OCI-LY1 (cell line): ENCODE measurements at regions not wholly inside any gene's neighbourhood (a gene's known extent, or its start where the extent isn't known, plus 50 kb on each side); places are given as distances from the start of the nearest gene placed in this dataset.

Experiments
- H2AFZ ChIP-seq: fragments of 200-600 bp; sonication (generic), shearing (Covaris generic); 2 replicates; pipeline ENCODE4 v1.6.0; 2014; ENCODE audit warnings: antibody characterized with exemption, mild to moderate bottlenecking, low read length
- H3F3A ChIP-seq: fragments of 200-600 bp; sonication (generic), shearing (Covaris generic); 2 replicates; pipeline ENCODE4 v1.6.0; 2014; ENCODE audit warnings: mild to moderate bottlenecking, antibody characterized with exemption, low read length, moderate library complexity; ENCODE audit not compliant: insufficient read depth
- H3K27ac ChIP-seq: fragments of 200-600 bp; sonication (generic); 2 replicates; pipeline ENCODE4 v1.5.1; 2014; ENCODE audit warnings: low read length, mixed run types, mild to moderate bottlenecking, low read depth; ENCODE audit not compliant: poor library complexity, severe bottlenecking
- H3K27me3 ChIP-seq: fragments of 200-600 bp; sonication (generic); 2 replicates; pipeline ENCODE4 v1.6.0; 2014; ENCODE audit warnings: antibody characterized with exemption, mild to moderate bottlenecking, low read length, moderate library complexity; ENCODE audit not compliant: insufficient read depth
- H3K36me3 ChIP-seq: fragments of 200-600 bp; sonication (generic); 2 replicates; pipeline ENCODE4 v1.6.1; 2014; ENCODE audit warnings: mild to moderate bottlenecking, antibody characterized with exemption, low read length, moderate library complexity, mixed read lengths; ENCODE audit not compliant: insufficient read depth
- H3K4me1 ChIP-seq: fragments of 200-600 bp; sonication (generic); 2 replicates; pipeline ENCODE4 v1.5.1; 2014; ENCODE audit warnings: mild to moderate bottlenecking, low read length, moderate library complexity; ENCODE audit not compliant: insufficient read depth, severe bottlenecking
- H3K4me2 ChIP-seq: fragments of 200-600 bp; sonication (generic), shearing (Covaris generic); 2 replicates; pipeline ENCODE4 v1.6.1; 2014; ENCODE audit warnings: low read length
- H3K4me3 ChIP-seq: fragments of 200-600 bp; sonication (generic); 2 replicates; pipeline ENCODE4 v1.5.1; 2014; ENCODE audit warnings: low read length, low read depth, mild to moderate bottlenecking, mixed read lengths; ENCODE audit not compliant: poor library complexity, severe bottlenecking
- H3K79me2 ChIP-seq: fragments of 200-600 bp; shearing (Covaris generic); 2 replicates; pipeline ENCODE4 v1.6.1; 2016; ENCODE audit warnings: mixed run types, low read length, mixed read lengths; ENCODE audit not compliant: insufficient read depth
- H3K9ac ChIP-seq: fragments of 200-600 bp; sonication (generic), shearing (Covaris generic); 2 replicates; pipeline ENCODE4 v1.6.1; 2014; ENCODE audit warnings: mild to moderate bottlenecking, low read length, mixed read lengths
- H3K9me2 ChIP-seq: fragments of 200-600 bp; sonication (generic), shearing (Covaris generic); 2 replicates; pipeline ENCODE4 v1.6.1; 2014; ENCODE audit warnings: low read depth, mild to moderate bottlenecking, low read length, mixed read lengths
- H3K9me3 ChIP-seq: fragments of 200-600 bp; shearing (Covaris generic); 2 replicates; pipeline ENCODE4 v1.6.1; 2014; ENCODE audit warnings: low read length, mixed read lengths
- H4K20me1 ChIP-seq: fragments of 200-600 bp; sonication (generic), shearing (Covaris generic); 2 replicates; pipeline ENCODE4 v1.6.0; 2016; ENCODE audit warnings: mild to moderate bottlenecking, low read length; ENCODE audit not compliant: insufficient read depth
- EZH2 ChIP-seq: fragments of 200-600 bp; sonication (generic), shearing (Covaris generic); IDR thresholded peaks from 2 replicates; pipeline ENCODE4 v1.8.0; 2017; ENCODE audit warnings: borderline replicate concordance, mixed run types, mild to moderate bottlenecking, antibody characterized with exemption, low read length, moderate library complexity, mixed read lengths
- TF ChIP-seq, protein P1 (sequence below): fragments of 200-600 bp; sonication (generic), shearing (Covaris generic); IDR thresholded peaks from 2 replicates; pipeline ENCODE4 v1.5.1; 2017; ENCODE audit warnings: mild to moderate bottlenecking, antibody characterized with exemption, low read length, moderate library complexity, mixed read lengths

DNA sequence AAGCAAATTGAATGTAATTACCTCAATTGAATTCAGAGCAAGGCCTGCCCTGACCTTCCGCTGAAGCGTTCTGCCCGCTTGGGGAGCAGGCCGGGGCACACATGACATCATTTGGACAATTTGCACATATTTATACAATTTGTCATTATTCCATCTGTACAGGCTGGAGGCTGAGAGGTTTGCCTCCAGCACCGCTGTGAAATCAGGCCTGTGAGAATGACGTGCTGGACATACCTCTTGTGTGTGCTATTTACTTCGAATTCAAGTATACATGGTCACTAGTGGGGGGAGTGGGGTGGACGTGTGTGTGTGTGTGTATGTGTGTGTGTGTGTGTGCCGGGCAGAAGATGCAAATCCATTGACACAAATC lies 285.6 kb downstream of the SHOX start:
- H3K4me3 ChIP-seq = no peak overlapping the region
- no peaks in the 10 kb centered on the region for H3K9me3 ChIP-seq
- no peaks in the 10 kb centered on the region for H3K79me2 ChIP-seq
- H2AFZ ChIP-seq = no peak overlapping the region
- no peaks in the 10 kb centered on the region for H3K27me3 ChIP-seq
- H3F3A ChIP-seq = no peaks in the 10 kb centered on the region
- H3K4me2 ChIP-seq = no peak overlapping the region
- no peaks in the 10 kb centered on the region for H3K36me3 ChIP-seq
- TF ChIP-seq EZH2 = no peak
- TF ChIP-seq, protein P1, sequence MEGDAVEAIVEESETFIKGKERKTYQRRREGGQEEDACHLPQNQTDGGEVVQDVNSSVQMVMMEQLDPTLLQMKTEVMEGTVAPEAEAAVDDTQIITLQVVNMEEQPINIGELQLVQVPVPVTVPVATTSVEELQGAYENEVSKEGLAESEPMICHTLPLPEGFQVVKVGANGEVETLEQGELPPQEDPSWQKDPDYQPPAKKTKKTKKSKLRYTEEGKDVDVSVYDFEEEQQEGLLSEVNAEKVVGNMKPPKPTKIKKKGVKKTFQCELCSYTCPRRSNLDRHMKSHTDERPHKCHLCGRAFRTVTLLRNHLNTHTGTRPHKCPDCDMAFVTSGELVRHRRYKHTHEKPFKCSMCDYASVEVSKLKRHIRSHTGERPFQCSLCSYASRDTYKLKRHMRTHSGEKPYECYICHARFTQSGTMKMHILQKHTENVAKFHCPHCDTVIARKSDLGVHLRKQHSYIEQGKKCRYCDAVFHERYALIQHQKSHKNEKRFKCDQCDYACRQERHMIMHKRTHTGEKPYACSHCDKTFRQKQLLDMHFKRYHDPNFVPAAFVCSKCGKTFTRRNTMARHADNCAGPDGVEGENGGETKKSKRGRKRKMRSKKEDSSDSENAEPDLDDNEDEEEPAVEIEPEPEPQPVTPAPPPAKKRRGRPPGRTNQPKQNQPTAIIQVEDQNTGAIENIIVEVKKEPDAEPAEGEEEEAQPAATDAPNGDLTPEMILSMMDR = no peak
- no peak overlapping the region for H3K27ac ChIP-seq
- H3K9ac ChIP-seq = no peak overlapping the region
- no peaks in the 10 kb centered on the region for H4K20me1 ChIP-seq
- no peaks in the 10 kb centered on the region for H3K4me1 ChIP-seq
- H3K9me2 ChIP-seq = no peaks in the 10 kb centered on the region

GRCh38 chrX:915427-916229 lies 285.0 kb downstream of the SHOX start:
- no peaks in the 10 kb centered on the region for H3K9me2 ChIP-seq
- H3K4me3 ChIP-seq = no peak overlapping the region
- no peak overlapping the region for H2AFZ ChIP-seq
- H3K9me3 ChIP-seq = no peaks in the 10 kb centered on the region
- H3K9ac ChIP-seq = no peak overlapping the region
- no peaks in the 10 kb centered on the region for H3K79me2 ChIP-seq
- H3K36me3 ChIP-seq = no peaks in the 10 kb centered on the region
- H3K4me1 ChIP-seq = no peaks in the 10 kb centered on the region
- TF ChIP-seq, protein P1 = no peak
- TF ChIP-seq EZH2 = no peak
- H3K27ac ChIP-seq = no peak overlapping the region
- H4K20me1 ChIP-seq = no peaks in the 10 kb centered on the region
- H3K27me3 ChIP-seq = no peaks in the 10 kb centered on the region
- no peaks in the 10 kb centered on the region for H3F3A ChIP-seq
- no peak overlapping the region for H3K4me2 ChIP-seq

- Histone ChIP-seq H3K9me2 (no peaks in the 10 kb centered on the region), H3K4me2 (no peak overlapping the region), H3K79me2 (no peaks in the 10 kb centered on the region), H3F3A (no peaks in the 10 kb centered on the region), H3K9me3 (no peaks in the 10 kb centered on the region), H3K4me3 (no peak overlapping the region), H2AFZ (no peak overlapping the region), H3K36me3 (no peaks in the 10 kb centered on the region), H3K4me1 (no peaks in the 10 kb centered on the region), H3K27ac (no peak overlapping the region), H3K9ac (no peak overlapping the region), H3K27me3 (no peaks in the 10 kb centered on the region), H4K20me1 (no peaks in the 10 kb centered on the region)
- TF ChIP-seq EZH2 = no peak
- TF ChIP-seq, protein P1 = no peak
Measured at GRCh38 chrX:914206-914605, 283.6 kb downstream of the SHOX start.
